Ovary (tissue), 7 donors: ENCODE measurements at regions not wholly inside any gene's neighbourhood (a gene's known extent, or its start where the extent isn't known, plus 50 kb on each side); places are given as distances from the start of the nearest gene placed in this dataset.

Source experiments
- DNase-seq, 5 donors: peaks; one replicate each; pipeline ENCODE4 v3.0.0-alpha.2; 2019 to 2020
- H3K27ac ChIP-seq, 2 donors: fragments of 200-600 bp; one replicate each; pipeline versions ENCODE4 v1.5.1 to v1.8.0; 2019 to 2022
- H3K27me3 ChIP-seq: fragments of 200-600 bp; one replicate; pipeline ENCODE4 v1.8.0; 2022
- H3K36me3 ChIP-seq: fragments of 200-600 bp; sonication (generic); one replicate; pipeline ENCODE4 v1.5.1; 2019
- H3K4me1 ChIP-seq: one replicate; pipeline ENCODE4 v1.8.1; 2013; ENCODE audit warnings: mild to moderate bottlenecking, moderate library complexity; ENCODE audit not compliant: insufficient read depth
- H3K4me3 ChIP-seq: fragments of 200-600 bp; sonication (generic); one replicate; pipeline ENCODE4 v1.5.1; 2017
- H3K9me3 ChIP-seq, 2 donors: fragments of 200-600 bp in 1 of 2; sonication (generic) in 1 of 2; one replicate each; pipeline versions ENCODE4 v1.5.1 to v1.8.1; 2013 to 2019; ENCODE audit warnings: mild to moderate bottlenecking in 1 of 2, moderate library complexity in 1 of 2
- CTCF ChIP-seq, 3 donors: fragments of 450-650 bp in 2 of 3; fragments of 200-600 bp in 1 of 3; IDR thresholded peaks; one replicate each; pipeline versions ENCODE4 v1.5.1 to v1.8.0; 2016 to 2022; ENCODE audit warnings: antibody characterized with exemption in 3 of 3, mild to moderate bottlenecking in 1 of 3
- EP300 ChIP-seq: sonication (generic); formaldehyde crosslinking; IDR thresholded peaks from one replicate; pipeline ENCODE4 v1.6.1; 2017; ENCODE audit warnings: antibody characterized with exemption
- POLR2A ChIP-seq: fragments of 450-650 bp; IDR thresholded peaks from one replicate; pipeline ENCODE4 v1.6.1; 2017; ENCODE audit warnings: antibody characterized with exemption, mild to moderate bottlenecking, moderate library complexity
- WGBS, 3 donors: extraction: QIAGEN DNeasy Blood & Tissue Kit in 1 of 3; methylation state at CpG; one replicate each; pipeline versions ENCODE4 v1.1.5 to v1.1.7; 2013 to 2017; 5-methylcytosine and 5-hydroxymethylcytosine counted together
- intact Hi-C, 4 donors: fragments of 100-400 bp; cut with DNase I; formaldehyde crosslinking; loops; one replicate each; pipeline versions ENCODE4 v1.11.0 to v1.15.1; 2022 to 2023
- donor health status: DM: no; HTN: no; CAD: no; lungs with moderate emphysema.
- donor health status: DM: no; HTN: no; CAD: no.
- donor health status: Bipolar disorder and iron deficiency.
- donor health status: DM: no; HTN: no; CAD: no.
- donor health status: DM: yes; HTN: yes; CAD: no.

- no peak for DNase-seq
- intact Hi-C loops = no loop called here
- H3K36me3 ChIP-seq = no peaks in the 10 kb centered on the region
- no peak overlapping the region for H3K4me3 ChIP-seq
- H3K27me3 ChIP-seq = no peaks in the 10 kb centered on the region
- H3K4me1 ChIP-seq = peaks cover 1% of the 10 kb centered on the region
- WGBS, 3 donors = 61 to 100% (median 85%) methylated on average over 2 of the region's 2 CpGs
- TF ChIP-seq EP300 (no peak), POLR2A (no peak), CTCF (IDR thresholded peaks at IDR 0.05) (no peak)
- H3K9me3 ChIP-seq = no peaks in the 10 kb centered on the region
- H3K27ac ChIP-seq = no peak overlapping the region
These were observed 123.3 kb upstream of the B3GAT2 start for GRCh38 chr6:71080133-71080532.

GRCh38 chr6:71080826-71081225 is 124.0 kb upstream of the B3GAT2 start:
- Histone ChIP-seq H3K4me3 (no peak overlapping the region), H3K4me1 (peaks cover 1% of the 10 kb centered on the region), H3K9me3 (no peaks in the 10 kb centered on the region), H3K27me3 (no peaks in the 10 kb centered on the region), H3K36me3 (no peaks in the 10 kb centered on the region), H3K27ac (no peak overlapping the region)
- 6 to 14% (median 7%) methylated on average over 4 of the region's 4 CpGs for WGBS, 3 donors
- intact Hi-C loops = no loop called here
- TF ChIP-seq POLR2A (no peak), EP300 (no peak)
- DNase-seq = no peak

GRCh38 chr6:71082033-71082650 is 125.3 kb upstream of the B3GAT2 start:
- WGBS, 3 donors = 28 to 40% (median 35%) methylated on average over 6 of the region's 6 CpGs
- TF ChIP-seq POLR2A = no peak
- no peak for TF ChIP-seq CTCF (IDR thresholded peaks at IDR 0.05)
- no peak for TF ChIP-seq EP300
- no peak for DNase-seq
- Histone ChIP-seq H3K4me1 (peaks cover 1% of the 10 kb centered on the region), H3K9me3 (no peaks in the 10 kb centered on the region), H3K36me3 (no peaks in the 10 kb centered on the region), H3K4me3 (peak overlapping the region; percentile 20), H3K27me3 (no peaks in the 10 kb centered on the region), H3K27ac (no peak overlapping the region)
- intact Hi-C loops = no loop called here

GRCh38 chr6:71083308-71083820 is 126.5 kb upstream of the B3GAT2 start:
- H3K27me3 ChIP-seq = no peaks in the 10 kb centered on the region
- 55 to 64% (median 63%) methylated on average over 6 of the region's 6 CpGs for WGBS, 3 donors
- H3K4me3 ChIP-seq = no peak overlapping the region
- no peak for TF ChIP-seq EP300
- no peak for TF ChIP-seq POLR2A
- TF ChIP-seq CTCF (IDR thresholded peaks at IDR 0.05) = no peak
- no peaks in the 10 kb centered on the region for H3K36me3 ChIP-seq
- DNase-seq = no peak
- H3K9me3 ChIP-seq = no peaks in the 10 kb centered on the region
- H3K27ac ChIP-seq = no peak overlapping the region
- intact Hi-C loops = no loop called here
- peaks cover 1% of the 10 kb centered on the region for H3K4me1 ChIP-seq

GRCh38 chr6:71088166-71088565 is 131.3 kb upstream of the B3GAT2 start:
- H3K4me1 ChIP-seq = no peaks in the 10 kb centered on the region
- TF ChIP-seq POLR2A = no peak
- TF ChIP-seq CTCF (IDR thresholded peaks at IDR 0.05) = no peak
- no peak for TF ChIP-seq EP300
- no peak for DNase-seq
- 66 to 87% (median 77%) methylated on average over 3 of the region's 3 CpGs for WGBS, 3 donors
- H3K36me3 ChIP-seq = no peaks in the 10 kb centered on the region
- H3K27me3 ChIP-seq = no peaks in the 10 kb centered on the region
- H3K9me3 ChIP-seq = no peaks in the 10 kb centered on the region
- no peak overlapping the region for H3K27ac ChIP-seq
- no peak overlapping the region for H3K4me3 ChIP-seq
- intact Hi-C loops = no loop called here
